ENCODE measurements at regions not wholly inside any gene's neighbourhood (a gene's known extent, or its start where the extent isn't known, plus 50 kb on each side); places are given as distances from the start of the nearest gene placed in this dataset.

DNA sequence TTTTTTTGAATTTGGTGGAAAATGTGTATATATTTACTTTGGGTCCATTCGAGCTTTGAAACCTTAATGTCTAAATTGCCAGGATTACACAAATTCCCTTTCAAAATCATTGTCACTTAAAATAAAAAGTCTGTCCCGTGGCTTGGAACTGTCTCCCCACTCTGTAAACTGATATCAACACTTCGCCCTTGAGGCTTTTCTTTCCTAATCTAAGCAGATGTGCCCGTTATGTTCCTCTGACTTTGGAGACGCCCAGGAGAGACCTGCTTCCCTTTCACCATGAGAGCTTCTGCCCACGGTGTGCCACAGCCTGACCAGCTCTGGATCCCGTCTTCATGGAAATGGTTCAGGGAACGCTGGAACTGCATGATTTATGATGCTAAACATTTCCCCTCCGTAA, 151.3 kb downstream of the C16orf95 start:
- H3K4me3 ChIP-seq = no peak overlapping the region
- H3K9me3 ChIP-seq (ENCODE audit: low read depth) = no peaks in the 10 kb centered on the region
- H3K4me1 ChIP-seq (ENCODE audit: low read depth) = peaks cover 4% of the 10 kb centered on the region
- no peaks in the 10 kb centered on the region for H3K27me3 ChIP-seq
- no peak for DNase-seq (ENCODE audit: low read depth in 1 of 2, low spot score in 1 of 2)
- H3K36me3 ChIP-seq = no peaks in the 10 kb centered on the region
- TF ChIP-seq CTCF (IDR thresholded peaks at IDR 0.05; ENCODE audit: low read depth, low read length) = no peak
- no peak overlapping the region for H3K27ac ChIP-seq

- no peak for DNase-seq (ENCODE audit: low read depth in 1 of 2, low spot score in 1 of 2)
- Histone ChIP-seq H3K4me1 (ENCODE audit: low read depth) (peaks cover 4% of the 10 kb centered on the region), H3K4me3 (no peak overlapping the region), H3K36me3 (no peaks in the 10 kb centered on the region), H3K27ac (no peak overlapping the region), H3K9me3 (ENCODE audit: low read depth) (no peaks in the 10 kb centered on the region), H3K27me3 (no peaks in the 10 kb centered on the region)
- no peak for TF ChIP-seq CTCF (IDR thresholded peaks at IDR 0.05; ENCODE audit: low read depth, low read length)
These were observed 150.9 kb downstream of the C16orf95 start for GRCh38 chr16:87166321-87166720.

- no peaks in the 10 kb centered on the region for H3K9me3 ChIP-seq (ENCODE audit: low read depth)
- no peaks in the 10 kb centered on the region for H3K27me3 ChIP-seq
- no peak for DNase-seq (ENCODE audit: low read depth in 1 of 2, low spot score in 1 of 2)
- no peaks in the 10 kb centered on the region for H3K36me3 ChIP-seq
- H3K4me1 ChIP-seq (ENCODE audit: low read depth) = peaks cover 4% of the 10 kb centered on the region
- H3K27ac ChIP-seq = no peak overlapping the region
- no peak overlapping the region for H3K4me3 ChIP-seq
- TF ChIP-seq CTCF (IDR thresholded peaks at IDR 0.05; ENCODE audit: low read depth, low read length) = no peak
These were observed 150.3 kb downstream of the C16orf95 start for GRCh38 chr16:87166934-87167333.

- no peak for DNase-seq (ENCODE audit: low read depth in 1 of 2, low spot score in 1 of 2)
- TF ChIP-seq CTCF (IDR thresholded peaks at IDR 0.05; ENCODE audit: low read depth, low read length) = no peak
These were observed 147.6 kb downstream of the C16orf95 start for GRCh38 chr16:87169509-87169995.

GRCh38 chr16:87170310-87170709, 146.9 kb downstream of the C16orf95 start:
- Histone ChIP-seq H3K4me1 (ENCODE audit: low read depth) (peaks cover 4% of the 10 kb centered on the region), H3K9me3 (ENCODE audit: low read depth) (no peaks in the 10 kb centered on the region)
- TF ChIP-seq CTCF (IDR thresholded peaks at IDR 0.05; ENCODE audit: low read depth, low read length) = no peak

More at GRCh38 chr16:87169509-87169995, 147.6 kb downstream of the C16orf95 start:
- no peak overlapping the region for H3K27ac ChIP-seq
- no peaks in the 10 kb centered on the region for H3K27me3 ChIP-seq
- no peaks in the 10 kb centered on the region for H3K36me3 ChIP-seq
- H3K4me1 ChIP-seq (ENCODE audit: low read depth) = peaks cover 4% of the 10 kb centered on the region
- no peak overlapping the region for H3K4me3 ChIP-seq
- no peaks in the 10 kb centered on the region for H3K9me3 ChIP-seq (ENCODE audit: low read depth)

DNA sequence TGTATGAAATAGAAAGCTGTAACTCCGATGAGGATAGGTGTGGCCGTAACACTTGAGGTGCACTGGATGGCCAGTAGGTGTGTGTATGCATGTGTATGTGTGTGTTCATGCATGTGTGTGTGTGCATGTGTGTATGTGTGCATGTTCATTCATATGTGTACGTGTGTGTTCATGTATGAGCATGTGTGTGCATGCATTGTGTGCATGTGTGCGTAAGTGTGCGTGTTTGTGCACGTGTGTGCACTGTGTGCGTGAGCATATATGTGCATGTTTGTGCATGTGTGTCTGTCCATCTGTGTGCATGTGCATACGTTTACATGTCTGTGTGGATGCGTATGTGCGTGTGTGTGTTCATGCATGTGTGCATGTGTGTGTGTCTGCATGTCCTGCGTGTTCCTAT, 145.5 kb downstream of the C16orf95 start:
- no peak for DNase-seq (ENCODE audit: low read depth in 1 of 2, low spot score in 1 of 2)
- H3K9me3 ChIP-seq (ENCODE audit: low read depth) = no peaks in the 10 kb centered on the region
- no peak for TF ChIP-seq CTCF (IDR thresholded peaks at IDR 0.05; ENCODE audit: low read depth, low read length)

More at GRCh38 chr16:87170310-87170709, 146.9 kb downstream of the C16orf95 start:
- Histone ChIP-seq H3K27ac (no peak overlapping the region), H3K27me3 (no peaks in the 10 kb centered on the region), H3K4me3 (no peak overlapping the region), H3K36me3 (no peaks in the 10 kb centered on the region)
- DNase-seq (ENCODE audit: low read depth in 1 of 2, low spot score in 1 of 2) = no peak

More for the DNA sequence above, 145.5 kb downstream of the C16orf95 start:
- no peak overlapping the region for H3K4me3 ChIP-seq
- H3K4me1 ChIP-seq (ENCODE audit: low read depth) = no peaks in the 10 kb centered on the region
- H3K36me3 ChIP-seq = no peaks in the 10 kb centered on the region
- no peaks in the 10 kb centered on the region for H3K27me3 ChIP-seq
- H3K27ac ChIP-seq = no peak overlapping the region

All from cardiac muscle cell (in vitro differentiated cells and primary cell).